A673 (cell line): ENCODE measurements at regions not wholly inside any gene's neighbourhood (a gene's known extent, or its start where the extent isn't known, plus 50 kb on each side); places are given as distances from the start of the nearest gene placed in this dataset.

Experiments used
- EZH2 ChIP-seq: fragments of 200-600 bp; sonication (generic); IDR thresholded peaks from 2 replicates; pipeline ENCODE4 v1.6.1; 2017; ENCODE audit warnings: borderline replicate concordance, low read depth, mild to moderate bottlenecking, mixed read lengths, antibody characterized with exemption, low read length; ENCODE audit not compliant: poor library complexity, severe bottlenecking
- TF ChIP-seq, protein P1 (sequence below): fragments of 300-800, 200-600 bp; sonication (generic); conservative IDR thresholded peaks from 2 replicates; pipeline ENCODE4 v1.5.1; 2017; ENCODE audit warnings: low read depth, mild to moderate bottlenecking, antibody characterized with exemption, low read length, moderate library complexity, mixed read lengths

DNA sequence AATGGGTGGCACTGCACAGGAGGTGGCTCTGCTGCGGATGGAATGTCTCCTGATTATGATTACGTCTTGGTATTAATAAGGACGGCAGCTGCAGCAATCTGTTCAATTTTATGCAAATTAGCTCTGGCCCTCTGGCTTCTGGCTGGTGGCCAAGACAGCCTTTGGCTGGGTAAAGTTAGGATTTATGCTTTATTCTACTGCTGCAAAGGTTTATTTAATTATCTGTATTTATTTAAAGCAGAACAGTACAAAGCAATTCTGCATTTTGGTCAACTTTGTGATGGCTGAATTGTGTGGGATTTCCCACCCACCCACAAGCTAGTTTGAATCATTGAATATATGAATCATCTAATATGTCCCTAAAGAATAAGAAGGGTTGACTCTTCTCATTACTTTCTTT is 745.6 kb upstream of the FAM241A start:
- TF ChIP-seq, protein P1, sequence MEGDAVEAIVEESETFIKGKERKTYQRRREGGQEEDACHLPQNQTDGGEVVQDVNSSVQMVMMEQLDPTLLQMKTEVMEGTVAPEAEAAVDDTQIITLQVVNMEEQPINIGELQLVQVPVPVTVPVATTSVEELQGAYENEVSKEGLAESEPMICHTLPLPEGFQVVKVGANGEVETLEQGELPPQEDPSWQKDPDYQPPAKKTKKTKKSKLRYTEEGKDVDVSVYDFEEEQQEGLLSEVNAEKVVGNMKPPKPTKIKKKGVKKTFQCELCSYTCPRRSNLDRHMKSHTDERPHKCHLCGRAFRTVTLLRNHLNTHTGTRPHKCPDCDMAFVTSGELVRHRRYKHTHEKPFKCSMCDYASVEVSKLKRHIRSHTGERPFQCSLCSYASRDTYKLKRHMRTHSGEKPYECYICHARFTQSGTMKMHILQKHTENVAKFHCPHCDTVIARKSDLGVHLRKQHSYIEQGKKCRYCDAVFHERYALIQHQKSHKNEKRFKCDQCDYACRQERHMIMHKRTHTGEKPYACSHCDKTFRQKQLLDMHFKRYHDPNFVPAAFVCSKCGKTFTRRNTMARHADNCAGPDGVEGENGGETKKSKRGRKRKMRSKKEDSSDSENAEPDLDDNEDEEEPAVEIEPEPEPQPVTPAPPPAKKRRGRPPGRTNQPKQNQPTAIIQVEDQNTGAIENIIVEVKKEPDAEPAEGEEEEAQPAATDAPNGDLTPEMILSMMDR, result no peak
- TF ChIP-seq EZH2, result no peak
